Left forelimb (tissue), 1 donor: ENCODE measurements at regions not wholly inside any gene's neighbourhood (a gene's known extent, or its start where the extent isn't known, plus 50 kb on each side); places are given as distances from the start of the nearest gene placed in this dataset.
"Not testable (repeated sequence)": the region's sequence is repeated elsewhere in the genome, so short reads cannot be mapped to it uniquely, and the experiment has no call there.

Experiments used
- DNase-seq: peaks from one replicate; pipeline ENCODE4 v3.0.0-alpha.2; 2018; ENCODE audit warnings: low spot score

GRCh38 chr4:38338939-38339338 lies 325.1 kb upstream of the KLF3 start:
- not testable (repeated sequence) for DNase-seq

DNA sequence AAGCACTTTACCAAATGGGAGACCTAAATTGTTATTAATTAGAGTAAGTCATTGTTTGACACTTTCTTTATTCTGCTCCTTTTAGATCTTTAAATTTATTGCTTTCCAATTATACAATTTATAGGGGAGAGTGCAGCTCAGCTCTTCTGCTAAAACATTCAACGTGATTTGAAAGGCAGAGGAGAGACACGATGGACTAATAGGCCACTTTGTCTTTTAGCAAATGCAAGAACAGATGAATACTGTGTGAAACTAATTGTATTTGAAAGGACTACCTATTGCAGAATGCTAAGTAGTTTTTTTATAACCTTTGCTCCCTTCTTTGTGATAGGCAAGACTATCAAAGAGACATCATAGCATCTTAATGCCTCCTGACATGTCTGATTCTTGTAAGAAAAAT lies 320.4 kb upstream of the KLF3 start:
- no peak for DNase-seq

- no peak for DNase-seq
Observed at GRCh38 chr4:38344929-38345328, 319.1 kb upstream of the KLF3 start.

DNA sequence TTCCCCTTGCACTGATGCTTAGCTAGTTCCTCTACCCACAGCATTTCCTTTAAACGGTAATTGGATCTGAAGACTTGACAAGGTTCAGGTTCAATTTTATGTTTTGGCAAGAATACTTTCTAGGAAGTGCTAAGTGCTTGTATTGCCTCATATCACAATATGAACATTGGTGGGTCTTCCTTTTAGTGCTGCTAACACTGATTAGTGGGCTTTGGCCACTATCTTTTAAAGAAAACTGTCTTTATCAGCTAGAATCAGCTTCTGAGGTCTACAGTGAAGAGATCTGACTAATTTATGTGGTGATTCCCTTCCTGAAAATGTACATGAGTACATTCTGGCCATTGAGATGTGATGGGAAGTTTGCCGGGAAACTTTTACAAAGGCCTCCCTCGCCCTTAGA lies 316.7 kb upstream of the KLF3 start:
- no peak for DNase-seq

- DNase-seq: no peak
Observed at GRCh38 chr4:38354421-38354820, 309.6 kb upstream of the KLF3 start.

- no peak for DNase-seq
Observed at GRCh38 chr4:38354872-38355271, 309.1 kb upstream of the KLF3 start.

DNA sequence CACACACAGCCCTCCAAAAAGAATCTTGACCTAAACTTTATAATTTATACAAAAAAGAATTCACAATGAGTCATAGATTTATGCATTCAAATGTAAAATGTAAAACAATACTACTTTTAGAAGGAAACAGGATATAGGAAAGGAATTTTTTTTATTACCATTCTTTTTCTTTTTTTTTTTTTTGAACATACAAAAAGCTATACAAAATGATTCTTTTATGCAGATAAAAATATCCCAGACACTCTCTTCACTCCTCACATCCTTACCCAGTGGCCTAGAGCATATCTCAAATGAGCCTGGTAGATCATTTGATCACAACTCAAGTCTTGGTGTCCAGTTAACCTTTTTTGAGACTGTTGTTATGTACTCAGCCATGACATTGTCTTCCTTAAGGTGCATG lies 307.3 kb upstream of the KLF3 start:
- DNase-seq: no peak

DNA sequence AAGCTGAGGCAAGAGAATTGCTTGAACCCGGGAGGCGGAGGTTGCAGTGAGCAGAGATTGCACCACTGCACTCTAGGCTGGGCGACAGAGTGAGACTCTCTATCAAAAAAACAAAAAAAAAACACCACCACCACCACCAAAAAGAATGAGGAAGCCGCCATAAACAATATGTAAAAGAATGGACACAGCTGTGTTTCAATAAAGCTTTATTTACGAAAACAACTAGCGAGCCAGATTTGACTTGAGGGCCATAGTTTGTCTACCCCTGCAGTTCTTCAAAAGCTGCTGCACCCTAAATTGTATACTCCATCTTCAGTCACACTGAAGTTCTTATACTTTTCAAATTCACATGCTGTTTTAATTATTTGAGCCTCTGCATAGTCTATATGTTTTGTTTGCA lies 306.5 kb upstream of the KLF3 start:
- DNase-seq: no peak

DNA sequence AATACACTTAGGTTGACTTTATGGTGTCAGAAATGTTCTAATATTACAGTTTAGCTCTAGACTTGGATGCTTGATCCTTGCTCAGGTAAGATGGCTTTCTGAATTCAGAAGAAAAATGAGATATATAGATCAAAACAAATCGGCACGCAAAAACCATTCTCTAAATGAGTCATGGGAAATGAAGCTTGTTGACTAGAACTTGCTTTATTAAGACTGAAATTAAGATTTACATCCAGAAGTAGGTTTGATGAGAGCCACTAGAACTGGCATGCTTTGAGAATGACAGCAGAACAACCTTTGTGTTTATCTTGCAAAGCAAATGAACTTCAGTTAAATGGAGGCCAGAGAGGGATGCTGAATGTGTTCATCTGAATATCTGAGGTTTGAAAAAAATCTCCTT lies 304.9 kb upstream of the KLF3 start:
- no peak for DNase-seq

GRCh38 chr4:38360201-38360600 lies 303.8 kb upstream of the KLF3 start:
- DNase-seq: no peak

- no peak for DNase-seq
Observed at GRCh38 chr4:38364383-38364963, 299.5 kb upstream of the KLF3 start.

DNA sequence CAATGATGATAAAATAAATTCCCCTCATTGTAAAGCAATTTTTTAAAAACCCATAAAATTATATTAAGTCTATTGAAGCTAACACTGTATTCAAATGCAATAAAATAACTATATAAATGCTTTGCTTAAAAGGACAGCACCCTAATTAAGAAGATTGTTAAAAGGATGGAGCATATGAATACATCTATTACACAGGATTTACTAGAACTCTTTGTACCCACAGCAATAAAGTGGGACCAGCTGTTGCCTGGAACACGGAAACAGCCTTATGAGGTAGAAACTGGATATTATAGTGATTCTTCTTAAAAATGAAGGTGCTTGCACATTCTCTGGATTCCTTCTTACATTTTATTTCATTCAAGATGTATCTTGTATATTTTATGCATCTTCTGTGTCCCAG lies 298.7 kb upstream of the KLF3 start:
- no peak for DNase-seq

GRCh38 chr4:38365748-38366310 lies 298.2 kb upstream of the KLF3 start:
- no peak for DNase-seq

DNA sequence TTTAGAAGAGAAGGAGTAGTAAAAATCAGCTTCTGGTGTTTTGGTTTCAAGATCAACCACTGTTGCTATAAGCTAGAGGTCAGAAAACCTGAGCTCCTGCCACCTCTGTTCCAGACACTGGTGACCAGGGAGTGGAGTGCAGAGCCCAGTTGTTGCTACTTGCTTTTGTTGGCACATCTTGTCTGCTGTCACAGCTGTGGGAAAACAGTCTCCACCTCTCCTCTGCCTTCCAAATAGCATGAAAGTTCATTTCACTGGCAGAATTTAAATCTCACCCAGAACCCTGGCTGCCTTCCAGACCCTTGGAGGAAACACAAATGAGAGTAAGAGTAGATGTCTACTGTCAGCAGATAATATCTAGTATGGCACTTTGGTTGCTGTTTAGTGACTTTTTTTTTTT lies 297.5 kb upstream of the KLF3 start:
- no peak for DNase-seq

DNA sequence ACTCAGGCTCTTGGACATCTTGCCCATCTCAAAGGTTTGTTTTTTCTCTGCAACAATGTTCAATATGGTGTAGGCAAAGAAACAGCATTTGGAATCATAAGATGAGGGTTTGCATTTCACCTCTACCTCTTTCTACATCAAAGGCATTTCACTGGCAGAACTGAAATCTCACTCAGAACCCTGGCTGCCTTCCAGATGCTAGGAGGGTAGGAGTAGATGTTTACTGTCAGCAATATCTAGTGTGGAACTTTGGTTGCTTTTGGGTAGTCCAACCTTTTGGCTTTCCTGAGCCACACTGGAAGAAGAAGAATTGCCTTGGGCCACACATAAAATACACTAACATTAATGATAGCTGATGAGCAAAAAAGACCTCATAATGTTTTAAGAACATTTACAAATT lies 297.0 kb upstream of the KLF3 start:
- no peak for DNase-seq

- no peak for DNase-seq
Observed at GRCh38 chr4:38367642-38368174, 296.3 kb upstream of the KLF3 start.

- DNase-seq: no peak
Observed at GRCh38 chr4:38368613-38369012, 295.4 kb upstream of the KLF3 start.

DNA sequence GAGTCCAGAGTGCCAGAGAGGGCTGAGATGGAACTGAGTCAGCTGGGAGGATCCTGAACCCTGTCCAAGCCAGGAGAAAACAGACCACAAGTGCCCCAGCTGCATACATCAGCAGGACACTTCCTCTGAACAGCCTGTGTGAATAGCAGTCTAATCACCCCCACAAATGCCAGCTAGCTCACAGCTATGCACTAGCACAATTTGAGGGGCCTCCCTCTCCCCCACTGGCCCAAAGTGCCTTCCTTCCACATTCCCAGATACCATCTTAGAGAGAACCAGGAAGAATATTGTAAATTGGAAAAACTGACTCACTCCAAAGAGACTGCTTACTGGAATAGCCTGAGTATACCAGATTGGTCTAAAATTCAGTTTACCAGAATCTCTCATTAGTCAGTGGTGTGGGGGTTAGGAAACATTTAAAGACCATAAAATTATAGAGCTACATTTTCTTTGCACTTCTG lies 292.6 kb upstream of the KLF3 start:
- no peak for DNase-seq

GRCh38 chr4:38373375-38373774 lies 290.6 kb upstream of the KLF3 start:
- DNase-seq: no peak

- no peak for DNase-seq
Observed at GRCh38 chr4:38377195-38377594, 286.8 kb upstream of the KLF3 start.

DNA sequence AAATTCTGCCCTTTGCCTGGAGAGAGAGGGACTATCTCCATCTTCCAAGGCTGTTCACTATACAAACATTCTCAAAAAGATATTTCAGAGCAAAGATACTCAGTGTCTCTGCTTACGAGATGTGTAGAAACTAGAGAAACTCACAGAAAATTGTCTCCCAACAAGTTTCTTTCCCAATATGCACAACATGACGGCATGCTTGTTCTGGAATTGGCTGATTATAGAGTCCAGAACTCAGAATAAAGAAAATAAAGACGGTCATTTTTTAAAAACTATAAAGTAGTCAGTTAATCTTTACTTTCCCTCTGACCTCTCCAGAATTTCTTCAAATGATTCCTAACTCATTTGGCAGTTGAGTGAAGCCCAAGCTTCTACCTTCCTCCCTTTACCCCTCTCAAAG lies 285.5 kb upstream of the KLF3 start:
- DNase-seq: no peak

DNA sequence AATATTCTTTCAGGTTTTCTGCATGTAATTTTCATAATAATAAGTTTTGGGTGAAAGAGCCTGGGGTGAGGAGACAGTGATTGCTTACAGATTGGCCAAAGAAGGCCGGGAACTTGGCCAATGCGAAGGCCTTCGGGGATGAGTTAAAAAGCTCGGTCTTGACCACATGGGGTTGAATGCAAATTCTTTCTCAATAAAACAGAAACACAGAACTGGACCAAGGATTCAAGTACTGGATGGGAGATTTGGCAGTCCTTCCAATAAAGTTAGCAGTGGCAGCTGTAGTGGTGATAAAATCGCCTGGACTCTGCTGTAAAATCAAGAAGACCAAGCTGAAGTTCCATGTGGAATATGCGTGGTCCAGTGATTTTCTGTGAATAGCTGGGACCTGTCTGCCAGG lies 282.2 kb upstream of the KLF3 start:
- DNase-seq: no peak

DNA sequence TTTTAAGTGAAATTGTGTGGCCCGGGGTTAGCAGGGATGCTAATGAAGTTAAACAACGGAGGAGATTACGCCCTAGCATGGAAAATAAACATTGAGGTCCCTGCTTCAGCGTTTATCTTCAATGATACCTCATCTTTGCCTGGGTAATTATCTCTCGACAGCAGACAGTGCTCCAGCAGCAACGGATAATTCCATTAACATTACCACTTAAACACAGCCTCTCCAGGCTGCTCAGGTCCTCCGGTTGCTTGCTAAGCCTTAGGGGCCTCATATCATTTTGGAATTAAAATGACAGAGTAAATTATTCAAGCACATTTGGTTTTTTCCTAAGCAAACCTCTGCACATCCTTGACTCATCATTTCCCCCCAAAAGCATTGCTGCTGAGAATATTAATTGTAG lies 281.5 kb upstream of the KLF3 start:
- no peak for DNase-seq

GRCh38 chr4:38383646-38384121 lies 280.3 kb upstream of the KLF3 start:
- no peak for DNase-seq
